HL-60 (cell line): ENCODE measurements at regions not wholly inside any gene's neighbourhood (a gene's known extent, or its start where the extent isn't known, plus 50 kb on each side); places are given as distances from the start of the nearest gene placed in this dataset.
"Not testable (repeated sequence)": the region's sequence is repeated elsewhere in the genome, so short reads cannot be mapped to it uniquely, and the experiment has no call there.

Source experiments
- DNase-seq, 2 experiments: peaks; one replicate each; pipeline ENCODE4 v3.0.0-alpha.2; 2010 to 2020; ENCODE audit warnings: low read depth in 1 of 2, low spot score in 1 of 2
- H3K27ac ChIP-seq: fragments of 250-450 bp; sonication (Bioruptor Pico); replicated peaks from 2 replicates; pipeline ENCODE4 v1.5.1; 2020; ENCODE audit warnings: mild to moderate bottlenecking, moderate library complexity
- H3K27me3 ChIP-seq: fragments of 250-450 bp; sonication (Bioruptor Pico); 2 replicates; pipeline ENCODE4 v1.5.1; 2021; ENCODE audit warnings: mild to moderate bottlenecking, moderate library complexity; ENCODE audit not compliant: insufficient read depth, poor library complexity, severe bottlenecking
- H3K4me3 ChIP-seq: replicated peaks from 2 replicates; pipeline ENCODE4 v1.5.1; 2011; ENCODE audit warnings: mild to moderate bottlenecking, control low read depth, low read length; ENCODE audit not compliant: insufficient read depth
- GABPA ChIP-seq: IDR thresholded peaks from 2 replicates; pipeline ENCODE4 v1.6.1; 2012; ENCODE audit warnings: low read depth
- POLR2AphosphoS5 ChIP-seq: IDR thresholded peaks from 2 replicates; pipeline ENCODE4 v1.6.1; 2012; ENCODE audit warnings: low read depth
- SPI1 ChIP-seq: IDR thresholded peaks from 2 replicates; pipeline ENCODE4 v1.6.1; 2012; ENCODE audit warnings: low read depth, mild to moderate bottlenecking, borderline replicate concordance
- TF ChIP-seq, protein P1 (sequence below): IDR thresholded peaks from one replicate; pipeline ENCODE4 v1.5.1; 2011; ENCODE audit warnings: low read length, control low read depth, inconsistent platforms; ENCODE audit not compliant: insufficient read depth
- TF ChIP-seq, protein P2 (sequence below): IDR thresholded peaks from 2 replicates; pipeline ENCODE4 v1.6.1; 2012; ENCODE audit warnings: low read depth; ENCODE audit not compliant: insufficient replicate concordance

DNA sequence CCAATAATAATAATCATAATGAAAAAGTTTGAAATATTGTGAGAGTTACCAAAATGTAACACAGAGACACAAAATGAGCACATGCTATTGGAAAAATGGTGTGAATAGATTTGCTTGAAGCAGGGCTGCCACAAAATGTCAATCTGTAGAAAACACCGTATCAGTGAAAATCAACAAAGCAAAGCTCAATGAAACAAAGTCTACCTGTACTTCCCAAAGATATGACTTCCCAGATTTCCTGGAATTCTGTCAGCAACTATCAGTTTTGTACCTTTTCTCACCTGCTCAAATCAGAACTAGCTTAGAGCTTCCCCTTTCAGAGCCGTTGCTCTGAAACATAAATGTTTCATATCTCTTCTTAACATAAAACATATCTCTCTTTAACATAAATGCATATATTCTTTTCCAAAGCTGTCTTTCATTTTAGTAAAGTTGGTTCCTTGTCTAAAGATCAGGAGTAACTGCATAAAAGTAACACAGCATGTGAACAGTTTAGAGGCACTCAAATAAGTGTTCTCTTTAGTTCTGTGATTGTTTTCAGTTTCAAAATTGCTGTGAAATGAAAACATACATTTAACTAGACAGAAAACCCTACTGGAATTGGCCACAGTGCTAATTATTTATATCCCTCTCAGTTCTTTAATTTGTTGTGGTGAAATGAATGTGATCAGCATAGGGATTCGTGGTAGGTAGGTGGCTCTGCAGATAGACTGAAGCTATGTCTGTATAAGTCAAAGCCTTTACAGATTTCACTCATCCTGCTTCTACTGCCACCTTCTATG is 262.5 kb downstream of the KCNJ3 start:
- Histone ChIP-seq H3K27ac (no peak overlapping the region), H3K27me3 (no peaks in the 10 kb centered on the region), H3K4me3 (no peak overlapping the region)
- no peak for DNase-seq
- no peak for TF ChIP-seq SPI1
- TF ChIP-seq, protein P1, sequence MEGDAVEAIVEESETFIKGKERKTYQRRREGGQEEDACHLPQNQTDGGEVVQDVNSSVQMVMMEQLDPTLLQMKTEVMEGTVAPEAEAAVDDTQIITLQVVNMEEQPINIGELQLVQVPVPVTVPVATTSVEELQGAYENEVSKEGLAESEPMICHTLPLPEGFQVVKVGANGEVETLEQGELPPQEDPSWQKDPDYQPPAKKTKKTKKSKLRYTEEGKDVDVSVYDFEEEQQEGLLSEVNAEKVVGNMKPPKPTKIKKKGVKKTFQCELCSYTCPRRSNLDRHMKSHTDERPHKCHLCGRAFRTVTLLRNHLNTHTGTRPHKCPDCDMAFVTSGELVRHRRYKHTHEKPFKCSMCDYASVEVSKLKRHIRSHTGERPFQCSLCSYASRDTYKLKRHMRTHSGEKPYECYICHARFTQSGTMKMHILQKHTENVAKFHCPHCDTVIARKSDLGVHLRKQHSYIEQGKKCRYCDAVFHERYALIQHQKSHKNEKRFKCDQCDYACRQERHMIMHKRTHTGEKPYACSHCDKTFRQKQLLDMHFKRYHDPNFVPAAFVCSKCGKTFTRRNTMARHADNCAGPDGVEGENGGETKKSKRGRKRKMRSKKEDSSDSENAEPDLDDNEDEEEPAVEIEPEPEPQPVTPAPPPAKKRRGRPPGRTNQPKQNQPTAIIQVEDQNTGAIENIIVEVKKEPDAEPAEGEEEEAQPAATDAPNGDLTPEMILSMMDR: no peak
- no peak for TF ChIP-seq GABPA
- TF ChIP-seq POLR2AphosphoS5: no peak
- TF ChIP-seq, protein P2, sequence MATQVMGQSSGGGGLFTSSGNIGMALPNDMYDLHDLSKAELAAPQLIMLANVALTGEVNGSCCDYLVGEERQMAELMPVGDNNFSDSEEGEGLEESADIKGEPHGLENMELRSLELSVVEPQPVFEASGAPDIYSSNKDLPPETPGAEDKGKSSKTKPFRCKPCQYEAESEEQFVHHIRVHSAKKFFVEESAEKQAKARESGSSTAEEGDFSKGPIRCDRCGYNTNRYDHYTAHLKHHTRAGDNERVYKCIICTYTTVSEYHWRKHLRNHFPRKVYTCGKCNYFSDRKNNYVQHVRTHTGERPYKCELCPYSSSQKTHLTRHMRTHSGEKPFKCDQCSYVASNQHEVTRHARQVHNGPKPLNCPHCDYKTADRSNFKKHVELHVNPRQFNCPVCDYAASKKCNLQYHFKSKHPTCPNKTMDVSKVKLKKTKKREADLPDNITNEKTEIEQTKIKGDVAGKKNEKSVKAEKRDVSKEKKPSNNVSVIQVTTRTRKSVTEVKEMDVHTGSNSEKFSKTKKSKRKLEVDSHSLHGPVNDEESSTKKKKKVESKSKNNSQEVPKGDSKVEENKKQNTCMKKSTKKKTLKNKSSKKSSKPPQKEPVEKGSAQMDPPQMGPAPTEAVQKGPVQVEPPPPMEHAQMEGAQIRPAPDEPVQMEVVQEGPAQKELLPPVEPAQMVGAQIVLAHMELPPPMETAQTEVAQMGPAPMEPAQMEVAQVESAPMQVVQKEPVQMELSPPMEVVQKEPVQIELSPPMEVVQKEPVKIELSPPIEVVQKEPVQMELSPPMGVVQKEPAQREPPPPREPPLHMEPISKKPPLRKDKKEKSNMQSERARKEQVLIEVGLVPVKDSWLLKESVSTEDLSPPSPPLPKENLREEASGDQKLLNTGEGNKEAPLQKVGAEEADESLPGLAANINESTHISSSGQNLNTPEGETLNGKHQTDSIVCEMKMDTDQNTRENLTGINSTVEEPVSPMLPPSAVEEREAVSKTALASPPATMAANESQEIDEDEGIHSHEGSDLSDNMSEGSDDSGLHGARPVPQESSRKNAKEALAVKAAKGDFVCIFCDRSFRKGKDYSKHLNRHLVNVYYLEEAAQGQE: no peak

DNA sequence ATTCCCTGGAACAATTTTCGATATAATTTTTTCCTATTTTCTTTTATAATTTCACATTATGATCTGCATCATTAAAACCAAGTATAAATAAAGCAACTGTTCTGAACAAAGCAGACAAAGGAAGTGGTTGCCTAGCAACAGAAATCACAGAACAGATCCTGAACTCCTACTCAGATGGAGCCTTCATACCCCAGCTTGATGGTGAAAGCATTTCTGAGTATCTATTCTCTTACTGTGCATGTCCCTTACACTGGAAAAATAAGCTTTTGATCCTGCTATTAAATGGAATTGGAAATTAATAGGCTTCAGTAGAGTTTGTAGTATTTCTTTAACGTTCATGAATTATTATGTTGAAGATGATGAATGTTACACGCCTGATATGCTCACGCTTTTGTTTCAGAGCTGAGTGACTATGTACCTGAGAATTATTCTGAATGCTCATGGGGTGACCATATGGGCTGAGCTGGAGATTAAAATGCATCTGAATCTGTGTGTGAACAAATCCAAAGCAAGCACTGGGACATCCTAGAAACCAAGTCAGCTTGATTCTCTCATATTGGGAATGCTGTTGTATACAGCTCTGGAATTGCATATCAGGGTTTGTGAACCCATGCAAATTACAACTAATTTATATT is 254.0 kb downstream of the KCNJ3 start:
- H3K27ac ChIP-seq: no peak overlapping the region
- H3K27me3 ChIP-seq: no peaks in the 10 kb centered on the region
- no peak overlapping the region for H3K4me3 ChIP-seq
- TF ChIP-seq SPI1: no peak
- TF ChIP-seq, protein P1: no peak
- TF ChIP-seq, protein P2: no peak
- TF ChIP-seq GABPA: no peak
- TF ChIP-seq POLR2AphosphoS5: no peak
- no peak for DNase-seq

DNA sequence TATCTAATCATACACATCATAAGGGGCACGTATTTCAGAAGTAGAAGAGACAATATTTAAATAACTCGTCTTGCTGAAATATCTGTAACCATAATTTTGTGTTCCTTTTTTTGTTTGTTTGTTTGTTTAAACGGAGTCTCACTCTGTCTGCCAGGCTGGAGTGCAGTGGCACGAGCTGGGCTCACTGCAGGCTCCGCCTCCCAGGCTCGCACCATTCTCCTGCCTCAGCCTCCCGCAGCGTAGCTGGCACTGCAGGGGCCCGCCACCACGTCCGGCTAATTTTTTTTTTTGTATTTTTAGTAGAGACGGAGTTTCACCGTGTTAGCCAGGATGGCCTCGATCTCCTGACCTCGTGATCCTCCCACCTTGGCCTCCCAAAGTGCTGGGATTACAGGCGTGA is 248.9 kb downstream of the KCNJ3 start:
- DNase-seq, H3K4me3 ChIP-seq, H3K27me3 ChIP-seq, H3K27ac ChIP-seq: not testable (repeated sequence)

DNA sequence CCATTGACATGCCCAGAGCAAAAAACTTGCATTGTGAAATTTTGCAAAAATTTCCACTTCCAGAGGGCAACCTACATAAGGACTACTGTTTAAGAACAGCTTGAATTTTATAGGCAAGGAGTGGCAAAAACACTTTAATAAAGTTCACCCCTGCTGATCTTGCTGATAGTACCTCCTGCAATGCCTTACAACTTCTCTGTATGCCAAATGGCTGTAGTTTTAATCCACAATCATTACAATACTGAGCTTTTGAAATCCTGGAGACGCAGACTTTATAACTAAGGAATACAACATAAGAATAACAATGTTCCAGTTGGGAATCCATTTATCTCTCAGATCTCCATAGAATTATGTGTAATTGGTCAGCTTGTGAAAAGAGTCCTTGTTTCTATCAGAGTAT is 247.5 kb downstream of the KCNJ3 start:
- no peak for DNase-seq
- no peaks in the 10 kb centered on the region for H3K27me3 ChIP-seq
- TF ChIP-seq, protein P1: no peak
- TF ChIP-seq, protein P2: no peak
- no peak for TF ChIP-seq SPI1
- no peak for TF ChIP-seq GABPA
- no peak for TF ChIP-seq POLR2AphosphoS5
- no peak overlapping the region for H3K4me3 ChIP-seq
- no peak overlapping the region for H3K27ac ChIP-seq
